Testis (tissue), 2 donors: ENCODE measurements at regions not wholly inside any gene's neighbourhood (a gene's known extent, or its start where the extent isn't known, plus 50 kb on each side); places are given as distances from the start of the nearest gene placed in this dataset.

ENCODE experiments used
- CTCF ChIP-seq, 3 experiments: fragments of 450-650 bp in 2 of 3; fragments of 200-600 bp in 1 of 3; sonication (generic) in 1 of 3; IDR thresholded peaks; one replicate each; pipeline ENCODE4 v1.5.1; 2016 to 2019; ENCODE audit warnings: antibody characterized with exemption in 3 of 3, mild to moderate bottlenecking in 2 of 3, moderate library complexity in 1 of 3
- POLR2A ChIP-seq: fragments of 450-650 bp; IDR thresholded peaks from one replicate; pipeline ENCODE4 v1.6.1; 2017; ENCODE audit warnings: antibody characterized with exemption, mild to moderate bottlenecking, moderate library complexity

- TF ChIP-seq CTCF (IDR thresholded peaks at IDR 0.05) (no peak), POLR2A (no peak)
Observed at GRCh38 chr4:156227321-156227720, 273.7 kb upstream of the CTSO start.
